Fibroblast of skin of abdomen (primary cell): ENCODE measurements at regions not wholly inside any gene's neighbourhood (a gene's known extent, or its start where the extent isn't known, plus 50 kb on each side); places are given as distances from the start of the nearest gene placed in this dataset.
"Not testable (repeated sequence)": the region's sequence is repeated elsewhere in the genome, so short reads cannot be mapped to it uniquely, and the experiment has no call there.

ENCODE experiments used
- DNase-seq: peaks from one replicate; pipeline ENCODE4 v3.0.0-alpha.2; 2013

GRCh38 chr20:10109641-10110040 lies 74.9 kb downstream of the ANKEF1 start:
- no peak for DNase-seq

- DNase-seq: peak; percentile 57
These were observed 75.4 kb downstream of the ANKEF1 start for GRCh38 chr20:10110151-10110550.

GRCh38 chr20:10111139-10111958 lies 76.6 kb downstream of the ANKEF1 start:
- no peak for DNase-seq

GRCh38 chr20:10111959-10112250 lies 77.1 kb downstream of the ANKEF1 start:
- DNase-seq: no peak

GRCh38 chr20:10113746-10114145 lies 79.0 kb downstream of the ANKEF1 start:
- DNase-seq: no peak

- DNase-seq: no peak
These were observed 79.8 kb downstream of the ANKEF1 start for GRCh38 chr20:10114598-10114997.

GRCh38 chr20:10115021-10115420 lies 80.2 kb downstream of the ANKEF1 start:
- DNase-seq: peak; percentile 97

- DNase-seq: no peak
These were observed 84.5 kb downstream of the ANKEF1 start for GRCh38 chr20:10119336-10119735.

GRCh38 chr20:10124883-10125282 lies 90.1 kb downstream of the ANKEF1 start:
- DNase-seq: not testable (repeated sequence)

GRCh38 chr20:10125757-10126156 lies 91.0 kb downstream of the ANKEF1 start:
- peak; percentile 71 for DNase-seq

- no peak for DNase-seq
These were observed 88.9 kb upstream of the SNAP25 start for GRCh38 chr20:10129749-10130148.

- DNase-seq: peak; percentile 77
These were observed 86.8 kb upstream of the SNAP25 start for GRCh38 chr20:10131732-10132345.

- no peak for DNase-seq
These were observed 86.2 kb upstream of the SNAP25 start for GRCh38 chr20:10132387-10132786.

- DNase-seq: no peak
These were observed 85.1 kb upstream of the SNAP25 start for GRCh38 chr20:10133532-10133931.

- no peak for DNase-seq
These were observed 84.5 kb upstream of the SNAP25 start for GRCh38 chr20:10134176-10134575.

- DNase-seq: no peak
These were observed 83.2 kb upstream of the SNAP25 start for GRCh38 chr20:10135438-10135837.

- DNase-seq: no peak
These were observed 81.6 kb upstream of the SNAP25 start for GRCh38 chr20:10137032-10137431.

- DNase-seq: peak; percentile 17
These were observed 81.1 kb upstream of the SNAP25 start for GRCh38 chr20:10137533-10137932.

- no peak for DNase-seq
These were observed 61.1 kb upstream of the SNAP25 start for GRCh38 chr20:10157549-10157948.

GRCh38 chr20:10167040-10167439 lies 51.6 kb upstream of the SNAP25 start:
- no peak for DNase-seq

- no peak for DNase-seq
These were observed 51.0 kb upstream of the SNAP25 start for GRCh38 chr20:10167594-10167993.
